ENCODE measurements at regions not wholly inside any gene's neighbourhood (a gene's known extent, or its start where the extent isn't known, plus 50 kb on each side); places are given as distances from the start of the nearest gene placed in this dataset.

- TF ChIP-seq CHD7 (IDR thresholded peaks at IDR 0.05; ENCODE audit: insufficient replicate concordance, low read length) (no peak), CBX5 (IDR thresholded peaks at IDR 0.05; ENCODE audit: low read depth, low read length) (no peak), RFX5 (IDR thresholded peaks at IDR 0.05; ENCODE audit: borderline replicate concordance, low read depth, low read length) (no peak), GABPA (IDR thresholded peaks at IDR 0.05; ENCODE audit: borderline replicate concordance, insufficient read depth, low read length) (no peak), JUN (IDR thresholded peaks at IDR 0.05; ENCODE audit: low read depth, low read length) (no peak), RXRA (IDR thresholded peaks at IDR 0.05; ENCODE audit: insufficient read depth, low read depth, low read length) (no peak), MAFK (IDR thresholded peaks at IDR 0.05; ENCODE audit: low read depth, low read length) (no peak), RBBP5 (IDR thresholded peaks at IDR 0.05; ENCODE audit: borderline replicate concordance, low read depth, low read length) (peak; percentile 79; the same call in 1 of the 2 replicates), E2F6 (IDR thresholded peaks at IDR 0.05) (peak; percentile 94)
These were observed 2113.3 kb upstream of the PIK3C3 start (continued) for GRCh38 chr18:39841482-39842365.

All from H1 (cell line).